Upper lobe of left lung (tissue), 4 donors: ENCODE measurements at regions not wholly inside any gene's neighbourhood (a gene's known extent, or its start where the extent isn't known, plus 50 kb on each side); places are given as distances from the start of the nearest gene placed in this dataset.
"Not testable (repeated sequence)": the region's sequence is repeated elsewhere in the genome, so short reads cannot be mapped to it uniquely, and the experiment has no call there.

ENCODE experiments used
- EP300 ChIP-seq, 4 donors: sonication (generic); formaldehyde crosslinking; IDR thresholded peaks; one replicate each; pipeline ENCODE4 v1.5.1; 2017; ENCODE audit warnings: antibody characterized with exemption in 4 of 4, control low read depth in 2 of 4
- POLR2A ChIP-seq, 4 donors: fragments of 450-650 bp; IDR thresholded peaks; one replicate each; pipeline ENCODE4 v1.5.1; 2016 to 2017; ENCODE audit warnings: antibody characterized with exemption in 4 of 4, mild to moderate bottlenecking in 2 of 4
- POLR2AphosphoS5 ChIP-seq, 2 donors: sonication (generic); formaldehyde crosslinking; IDR thresholded peaks; one replicate each; pipeline ENCODE4 v1.5.1; 2017; ENCODE audit warnings: antibody characterized with exemption in 2 of 2
- TF ChIP-seq, protein P1 (sequence below), 6 experiments: fragments of 450-650 bp in 4 of 6; fragments of 200-600 bp in 2 of 6; sonication (generic) in 2 of 6; IDR thresholded peaks; one replicate each; pipeline ENCODE4 v1.5.1; 2016 to 2019; ENCODE audit warnings: antibody characterized with exemption in 6 of 6

GRCh38 chr16:88230967-88231615 is 151.7 kb upstream of the ZNF469 start:
- TF ChIP-seq EP300, POLR2A, POLR2AphosphoS5 (IDR thresholded peaks at IDR 0.05): not testable (repeated sequence)
- TF ChIP-seq, protein P1, sequence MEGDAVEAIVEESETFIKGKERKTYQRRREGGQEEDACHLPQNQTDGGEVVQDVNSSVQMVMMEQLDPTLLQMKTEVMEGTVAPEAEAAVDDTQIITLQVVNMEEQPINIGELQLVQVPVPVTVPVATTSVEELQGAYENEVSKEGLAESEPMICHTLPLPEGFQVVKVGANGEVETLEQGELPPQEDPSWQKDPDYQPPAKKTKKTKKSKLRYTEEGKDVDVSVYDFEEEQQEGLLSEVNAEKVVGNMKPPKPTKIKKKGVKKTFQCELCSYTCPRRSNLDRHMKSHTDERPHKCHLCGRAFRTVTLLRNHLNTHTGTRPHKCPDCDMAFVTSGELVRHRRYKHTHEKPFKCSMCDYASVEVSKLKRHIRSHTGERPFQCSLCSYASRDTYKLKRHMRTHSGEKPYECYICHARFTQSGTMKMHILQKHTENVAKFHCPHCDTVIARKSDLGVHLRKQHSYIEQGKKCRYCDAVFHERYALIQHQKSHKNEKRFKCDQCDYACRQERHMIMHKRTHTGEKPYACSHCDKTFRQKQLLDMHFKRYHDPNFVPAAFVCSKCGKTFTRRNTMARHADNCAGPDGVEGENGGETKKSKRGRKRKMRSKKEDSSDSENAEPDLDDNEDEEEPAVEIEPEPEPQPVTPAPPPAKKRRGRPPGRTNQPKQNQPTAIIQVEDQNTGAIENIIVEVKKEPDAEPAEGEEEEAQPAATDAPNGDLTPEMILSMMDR (IDR thresholded peaks at IDR 0.05) = not testable (repeated sequence)
